ENCODE measurements at regions not wholly inside any gene's neighbourhood (a gene's known extent, or its start where the extent isn't known, plus 50 kb on each side); places are given as distances from the start of the nearest gene placed in this dataset.

DNA sequence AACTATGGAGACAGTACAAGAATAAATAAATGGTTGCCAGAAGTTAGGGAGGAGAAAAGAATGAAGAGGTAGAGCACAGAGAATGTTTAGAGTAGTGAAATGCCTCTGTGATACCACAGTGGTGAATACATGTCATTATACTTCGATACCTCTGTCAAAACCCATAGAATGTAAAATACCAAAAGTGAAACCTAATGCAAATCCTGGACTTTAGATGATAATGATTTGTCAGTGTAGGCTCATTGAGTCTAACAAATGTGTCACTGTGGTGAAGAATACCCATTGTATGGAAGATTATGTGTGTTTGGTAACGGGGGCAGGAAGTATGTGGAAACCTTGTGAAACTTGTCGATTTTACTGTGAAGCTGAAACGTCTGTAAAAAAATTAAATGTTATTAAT lies 1106.5 kb upstream of the TMPRSS15 start:
- H3K4me1 ChIP-seq = no peaks in the 10 kb centered on the region
- intact Hi-C loops (cut with DNase I) = no loop called here
- DNase-seq (no peak), ATAC-seq (no peak)
- H3K9me3 ChIP-seq = peaks cover 0 to 46% (median 4%) of the 10 kb centered on the region in 11 donors
- TF ChIP-seq, protein P1, sequence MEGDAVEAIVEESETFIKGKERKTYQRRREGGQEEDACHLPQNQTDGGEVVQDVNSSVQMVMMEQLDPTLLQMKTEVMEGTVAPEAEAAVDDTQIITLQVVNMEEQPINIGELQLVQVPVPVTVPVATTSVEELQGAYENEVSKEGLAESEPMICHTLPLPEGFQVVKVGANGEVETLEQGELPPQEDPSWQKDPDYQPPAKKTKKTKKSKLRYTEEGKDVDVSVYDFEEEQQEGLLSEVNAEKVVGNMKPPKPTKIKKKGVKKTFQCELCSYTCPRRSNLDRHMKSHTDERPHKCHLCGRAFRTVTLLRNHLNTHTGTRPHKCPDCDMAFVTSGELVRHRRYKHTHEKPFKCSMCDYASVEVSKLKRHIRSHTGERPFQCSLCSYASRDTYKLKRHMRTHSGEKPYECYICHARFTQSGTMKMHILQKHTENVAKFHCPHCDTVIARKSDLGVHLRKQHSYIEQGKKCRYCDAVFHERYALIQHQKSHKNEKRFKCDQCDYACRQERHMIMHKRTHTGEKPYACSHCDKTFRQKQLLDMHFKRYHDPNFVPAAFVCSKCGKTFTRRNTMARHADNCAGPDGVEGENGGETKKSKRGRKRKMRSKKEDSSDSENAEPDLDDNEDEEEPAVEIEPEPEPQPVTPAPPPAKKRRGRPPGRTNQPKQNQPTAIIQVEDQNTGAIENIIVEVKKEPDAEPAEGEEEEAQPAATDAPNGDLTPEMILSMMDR (IDR thresholded peaks at IDR 0.05) = no peak
- no peak overlapping the region for H3K4me3 ChIP-seq
- no peaks in the 10 kb centered on the region for H3K27me3 ChIP-seq
- H3K36me3 ChIP-seq = no peaks in the 10 kb centered on the region
- H3K27ac ChIP-seq = no peak overlapping the region
- 83 to 88% methylated on average over 4 of the region's 4 CpGs for WGBS, 2 donors

DNA sequence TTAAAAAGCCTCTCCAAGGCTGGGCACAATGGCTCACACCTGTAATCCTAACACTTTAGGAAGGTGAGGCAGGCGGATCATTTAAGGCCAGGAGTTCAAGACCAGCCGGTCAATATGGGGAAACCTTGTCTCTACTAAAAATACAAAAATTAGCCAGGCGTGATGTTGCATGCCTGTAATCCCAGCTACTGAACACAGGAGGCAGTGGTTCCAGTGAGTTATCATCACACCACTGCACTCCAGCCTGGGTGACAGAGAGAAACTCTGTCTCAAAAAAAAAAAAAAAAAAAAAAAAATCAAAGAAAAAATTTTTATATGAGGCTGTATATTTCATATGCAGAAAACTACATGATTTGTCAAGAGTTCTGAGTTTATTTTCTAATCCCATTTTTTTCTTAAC lies 1107.1 kb upstream of the TMPRSS15 start:
- WGBS, 2 donors = 93 to 96% methylated on average over 3 of the region's 3 CpGs

DNA sequence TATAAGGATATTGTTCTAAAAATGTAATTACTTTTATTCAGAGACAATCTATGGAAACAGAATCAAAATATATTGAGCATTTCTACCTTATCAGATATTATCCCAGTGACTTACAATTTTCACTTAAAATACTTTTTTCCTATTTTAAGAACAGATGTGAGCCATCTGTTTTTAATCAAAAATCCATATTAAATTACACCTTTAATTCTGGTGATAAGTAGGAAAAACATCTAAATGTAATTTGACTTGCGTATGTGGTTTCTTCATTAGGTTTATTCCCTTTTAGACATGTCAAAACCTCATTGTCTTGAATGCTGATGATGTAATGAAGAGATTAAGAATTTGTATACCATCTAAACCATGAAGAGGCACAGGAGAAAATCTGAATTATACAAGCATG lies 1118.8 kb upstream of the TMPRSS15 start:
- TF ChIP-seq, protein P1 (IDR thresholded peaks at IDR 0.05) = no peak
- H3K36me3 ChIP-seq = no peaks in the 10 kb centered on the region
- H3K4me3 ChIP-seq = no peak overlapping the region
- no peaks in the 10 kb centered on the region for H3K27me3 ChIP-seq
- H3K4me1 ChIP-seq = no peaks in the 10 kb centered on the region
- DNase-seq (no peak), ATAC-seq (no peak)
- intact Hi-C loops (cut with DNase I) = no loop called here
- H3K27ac ChIP-seq = no peak overlapping the region
- peaks cover 0 to 7% (median 0%) of the 10 kb centered on the region in 11 donors for H3K9me3 ChIP-seq
- WGBS, 2 donors = 40 to 90% methylated on average over 1 of the region's 1 CpG

More for the DNA sequence above, 1107.1 kb upstream of the TMPRSS15 start:
- no peaks in the 10 kb centered on the region for H3K4me1 ChIP-seq
- H3K36me3 ChIP-seq = no peaks in the 10 kb centered on the region
- intact Hi-C loops (cut with DNase I) = no loop called here
- no peak for DNase-seq
- H3K4me3 ChIP-seq = no peak overlapping the region
- TF ChIP-seq, protein P1 (IDR thresholded peaks at IDR 0.05) = no peak
- no peak overlapping the region for H3K27ac ChIP-seq
- H3K27me3 ChIP-seq = no peaks in the 10 kb centered on the region
- H3K9me3 ChIP-seq = peaks cover 0 to 52% (median 0%) of the 10 kb centered on the region in 11 donors
- no peak for ATAC-seq

DNA sequence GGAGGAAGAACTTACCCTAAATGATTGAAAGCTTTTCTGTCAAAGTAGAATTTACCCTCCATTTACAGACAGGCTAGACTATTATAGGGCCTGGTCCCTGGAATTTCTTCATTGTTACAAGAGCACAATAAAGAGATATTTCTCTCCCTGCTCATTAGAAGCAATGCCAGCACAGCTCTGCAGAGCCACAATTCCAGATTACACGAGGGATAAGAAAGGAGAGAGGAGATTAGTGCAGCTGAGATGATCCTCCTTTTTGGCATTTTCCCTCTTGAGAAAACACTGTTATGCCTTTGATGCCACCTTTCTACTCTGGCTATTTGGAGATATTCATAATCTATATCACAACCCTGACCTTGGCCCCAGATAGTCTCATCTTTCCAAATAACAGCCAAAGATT lies 1119.5 kb upstream of the TMPRSS15 start:
- H3K27ac ChIP-seq = no peak overlapping the region
- TF ChIP-seq, protein P1 (IDR thresholded peaks at IDR 0.05) = no peak
- H3K36me3 ChIP-seq = no peaks in the 10 kb centered on the region
- 57 to 67% methylated on average over 1 of the region's 1 CpG for WGBS, 2 donors
- no peak for ATAC-seq
- no peak for DNase-seq
- no peak overlapping the region for H3K4me3 ChIP-seq
- intact Hi-C loops (cut with DNase I) = no loop called here
- H3K9me3 ChIP-seq = peaks cover 0 to 10% (median 0%) of the 10 kb centered on the region in 11 donors
- no peaks in the 10 kb centered on the region for H3K4me1 ChIP-seq
- no peaks in the 10 kb centered on the region for H3K27me3 ChIP-seq
